ENCODE measurements at regions not wholly inside any gene's neighbourhood (a gene's known extent, or its start where the extent isn't known, plus 50 kb on each side); places are given as distances from the start of the nearest gene placed in this dataset.

DNA sequence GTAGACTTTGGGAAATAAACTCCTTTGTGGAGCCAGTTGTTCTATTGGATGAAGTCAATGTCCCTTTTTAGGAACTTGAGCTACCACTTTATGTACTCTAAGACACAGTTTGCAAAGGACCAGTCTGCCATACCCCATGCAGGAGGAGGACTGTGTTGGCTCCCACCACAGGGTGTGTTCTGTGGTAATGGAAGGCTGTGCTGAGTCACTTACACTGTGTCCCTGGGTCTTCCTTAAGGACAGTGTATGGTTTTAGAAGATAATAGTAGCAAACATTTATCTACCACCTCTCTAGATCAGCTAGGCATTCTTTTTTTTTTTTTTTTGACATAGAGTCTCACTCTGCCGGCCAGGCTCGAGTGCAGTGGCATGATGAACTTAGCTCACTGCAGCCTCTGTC, 184.0 kb upstream of the PGRMC2 start:
- DNase-seq (ENCODE audit: low spot score): no peak
- Mint-ChIP-seq H3K9me3 (peaks cover 7% of the 10 kb centered on the region), H3K27me3 (ENCODE audit: low read depth) (no peaks in the 10 kb centered on the region), H3K4me3 (no peak overlapping the region), H3K36me3 (0 out of 2 replicates have a peak, but pooled peaks cover 5% of the 10 kb centered on the region), H3K4me1 (no peaks in the 10 kb centered on the region), H3K27ac (no peak overlapping the region)
- POLR2A ChIA-PET: no interaction called here
- ATAC-seq: no peak
- TF ChIP-seq, protein P1, sequence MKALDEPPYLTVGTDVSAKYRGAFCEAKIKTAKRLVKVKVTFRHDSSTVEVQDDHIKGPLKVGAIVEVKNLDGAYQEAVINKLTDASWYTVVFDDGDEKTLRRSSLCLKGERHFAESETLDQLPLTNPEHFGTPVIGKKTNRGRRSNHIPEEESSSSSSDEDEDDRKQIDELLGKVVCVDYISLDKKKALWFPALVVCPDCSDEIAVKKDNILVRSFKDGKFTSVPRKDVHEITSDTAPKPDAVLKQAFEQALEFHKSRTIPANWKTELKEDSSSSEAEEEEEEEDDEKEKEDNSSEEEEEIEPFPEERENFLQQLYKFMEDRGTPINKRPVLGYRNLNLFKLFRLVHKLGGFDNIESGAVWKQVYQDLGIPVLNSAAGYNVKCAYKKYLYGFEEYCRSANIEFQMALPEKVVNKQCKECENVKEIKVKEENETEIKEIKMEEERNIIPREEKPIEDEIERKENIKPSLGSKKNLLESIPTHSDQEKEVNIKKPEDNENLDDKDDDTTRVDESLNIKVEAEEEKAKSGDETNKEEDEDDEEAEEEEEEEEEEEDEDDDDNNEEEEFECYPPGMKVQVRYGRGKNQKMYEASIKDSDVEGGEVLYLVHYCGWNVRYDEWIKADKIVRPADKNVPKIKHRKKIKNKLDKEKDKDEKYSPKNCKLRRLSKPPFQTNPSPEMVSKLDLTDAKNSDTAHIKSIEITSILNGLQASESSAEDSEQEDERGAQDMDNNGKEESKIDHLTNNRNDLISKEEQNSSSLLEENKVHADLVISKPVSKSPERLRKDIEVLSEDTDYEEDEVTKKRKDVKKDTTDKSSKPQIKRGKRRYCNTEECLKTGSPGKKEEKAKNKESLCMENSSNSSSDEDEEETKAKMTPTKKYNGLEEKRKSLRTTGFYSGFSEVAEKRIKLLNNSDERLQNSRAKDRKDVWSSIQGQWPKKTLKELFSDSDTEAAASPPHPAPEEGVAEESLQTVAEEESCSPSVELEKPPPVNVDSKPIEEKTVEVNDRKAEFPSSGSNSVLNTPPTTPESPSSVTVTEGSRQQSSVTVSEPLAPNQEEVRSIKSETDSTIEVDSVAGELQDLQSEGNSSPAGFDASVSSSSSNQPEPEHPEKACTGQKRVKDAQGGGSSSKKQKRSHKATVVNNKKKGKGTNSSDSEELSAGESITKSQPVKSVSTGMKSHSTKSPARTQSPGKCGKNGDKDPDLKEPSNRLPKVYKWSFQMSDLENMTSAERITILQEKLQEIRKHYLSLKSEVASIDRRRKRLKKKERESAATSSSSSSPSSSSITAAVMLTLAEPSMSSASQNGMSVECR (CRISPR knock-in tag; IDR thresholded peaks at IDR 0.05; ENCODE audit: borderline replicate concordance): no peak
- no peak for TF ChIP-seq NR3C1 (CRISPR knock-in tag; conservative IDR thresholded peaks at IDR 0.05; ENCODE audit: low read depth)
- no peak for TF ChIP-seq TP53 (CRISPR knock-in tag; IDR thresholded peaks at IDR 0.05)
- no peak for TF ChIP-seq ESRRA (CRISPR knock-in tag; IDR thresholded peaks at IDR 0.05; ENCODE audit: borderline replicate concordance)
- TF ChIP-seq, protein P2, sequence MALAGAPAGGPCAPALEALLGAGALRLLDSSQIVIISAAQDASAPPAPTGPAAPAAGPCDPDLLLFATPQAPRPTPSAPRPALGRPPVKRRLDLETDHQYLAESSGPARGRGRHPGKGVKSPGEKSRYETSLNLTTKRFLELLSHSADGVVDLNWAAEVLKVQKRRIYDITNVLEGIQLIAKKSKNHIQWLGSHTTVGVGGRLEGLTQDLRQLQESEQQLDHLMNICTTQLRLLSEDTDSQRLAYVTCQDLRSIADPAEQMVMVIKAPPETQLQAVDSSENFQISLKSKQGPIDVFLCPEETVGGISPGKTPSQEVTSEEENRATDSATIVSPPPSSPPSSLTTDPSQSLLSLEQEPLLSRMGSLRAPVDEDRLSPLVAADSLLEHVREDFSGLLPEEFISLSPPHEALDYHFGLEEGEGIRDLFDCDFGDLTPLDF (CRISPR knock-in tag; IDR thresholded peaks at IDR 0.05): no peak
- TF ChIP-seq, protein P3, sequence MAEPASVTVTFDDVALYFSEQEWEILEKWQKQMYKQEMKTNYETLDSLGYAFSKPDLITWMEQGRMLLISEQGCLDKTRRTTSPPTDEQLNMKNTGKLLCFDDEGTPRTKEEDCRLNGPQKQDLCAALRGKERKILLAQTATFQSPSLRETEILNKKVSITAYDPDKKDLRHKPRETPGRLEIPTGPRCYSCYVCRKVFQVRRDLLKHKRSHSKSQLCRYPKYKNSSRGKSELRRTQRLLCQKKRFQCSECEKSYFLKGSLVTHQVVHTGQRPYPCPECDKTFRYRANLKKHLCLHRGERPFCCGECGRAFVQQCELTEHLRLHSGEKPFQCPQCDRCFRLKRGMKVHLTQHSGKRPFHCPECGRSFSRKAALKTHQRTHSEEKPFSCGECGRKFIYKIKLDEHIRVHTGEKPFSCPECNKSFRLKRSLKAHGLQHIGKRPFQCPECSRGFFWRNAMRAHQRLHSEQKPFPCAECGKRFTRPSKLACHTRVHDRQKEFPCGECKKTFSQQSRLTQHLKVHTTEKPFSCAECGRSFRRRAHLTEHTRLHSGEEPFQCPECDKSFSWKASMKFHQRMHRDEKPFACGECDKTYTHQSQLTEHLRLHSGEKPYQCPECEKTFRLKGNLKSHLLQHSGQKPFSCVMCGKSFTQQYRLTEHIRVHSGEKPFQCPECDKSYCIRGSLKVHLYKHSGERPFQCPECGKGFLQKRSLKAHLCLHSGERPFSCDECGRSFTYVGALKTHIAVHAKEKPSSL (CRISPR knock-in tag; conservative IDR thresholded peaks at IDR 0.05): no peak
- TF ChIP-seq JAZF1 (CRISPR knock-in tag; IDR thresholded peaks at IDR 0.05): no peak
- TF ChIP-seq, protein P4, sequence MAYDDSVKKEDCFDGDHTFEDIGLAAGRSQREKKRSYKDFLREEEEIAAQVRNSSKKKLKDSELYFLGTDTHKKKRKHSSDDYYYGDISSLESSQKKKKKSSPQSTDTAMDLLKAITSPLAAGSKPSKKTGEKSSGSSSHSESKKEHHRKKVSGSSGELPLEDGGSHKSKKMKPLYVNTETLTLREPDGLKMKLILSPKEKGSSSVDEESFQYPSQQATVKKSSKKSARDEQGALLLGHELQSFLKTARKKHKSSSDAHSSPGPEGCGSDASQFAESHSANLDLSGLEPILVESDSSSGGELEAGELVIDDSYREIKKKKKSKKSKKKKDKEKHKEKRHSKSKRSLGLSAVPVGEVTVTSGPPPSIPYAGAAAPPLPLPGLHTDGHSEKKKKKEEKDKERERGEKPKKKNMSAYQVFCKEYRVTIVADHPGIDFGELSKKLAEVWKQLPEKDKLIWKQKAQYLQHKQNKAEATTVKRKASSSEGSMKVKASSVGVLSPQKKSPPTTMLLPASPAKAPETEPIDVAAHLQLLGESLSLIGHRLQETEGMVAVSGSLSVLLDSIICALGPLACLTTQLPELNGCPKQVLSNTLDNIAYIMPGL (CRISPR knock-in tag; IDR thresholded peaks at IDR 0.05): no peak
- TF ChIP-seq, protein P5, sequence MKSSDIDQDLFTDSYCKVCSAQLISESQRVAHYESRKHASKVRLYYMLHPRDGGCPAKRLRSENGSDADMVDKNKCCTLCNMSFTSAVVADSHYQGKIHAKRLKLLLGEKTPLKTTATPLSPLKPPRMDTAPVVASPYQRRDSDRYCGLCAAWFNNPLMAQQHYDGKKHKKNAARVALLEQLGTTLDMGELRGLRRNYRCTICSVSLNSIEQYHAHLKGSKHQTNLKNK (CRISPR knock-in tag; IDR thresholded peaks at IDR 0.05): no peak
- no peak for TF ChIP-seq JUN (CRISPR knock-in tag; IDR thresholded peaks at IDR 0.05)
- no peak for TF ChIP-seq SMAD3 (CRISPR knock-in tag; IDR thresholded peaks at IDR 0.05; ENCODE audit: borderline replicate concordance)
- TF ChIP-seq ZNF232 (CRISPR knock-in tag; IDR thresholded peaks at IDR 0.05): no peak
- CTCF ChIA-PET: interaction anchor here (0.7 to 1.2 kb wide), 3 partner anchors 17 to 56 kb away, joined by 4 to 5 read pairs (median 4); no protein-coding TSS in a partner anchor

DNA sequence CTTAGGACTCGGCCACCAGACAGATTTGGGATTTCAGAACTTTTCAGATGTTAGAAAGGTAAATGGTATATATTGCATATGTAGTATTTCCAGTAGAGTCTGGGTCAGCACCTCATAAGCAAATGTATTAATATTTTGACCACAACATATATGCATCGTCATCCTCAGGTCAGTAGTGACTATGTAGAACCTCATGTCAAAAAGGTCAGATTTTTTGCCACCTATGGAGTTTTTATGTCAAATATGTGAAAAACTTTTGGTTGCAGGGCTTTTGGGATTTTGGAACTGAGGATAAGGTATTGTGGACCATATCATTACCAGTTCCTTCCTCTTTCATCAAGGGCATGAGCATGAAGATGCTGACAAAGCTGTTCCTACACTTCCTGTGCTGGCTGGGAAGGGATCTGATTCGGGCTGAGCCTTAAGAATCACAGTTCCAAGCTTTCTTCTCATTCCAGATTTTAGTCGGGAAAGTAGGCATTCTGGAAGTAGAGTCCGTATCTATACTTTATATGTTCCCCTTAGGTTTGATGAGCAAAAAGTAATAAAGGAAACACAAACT, 183.0 kb upstream of the PGRMC2 start:
- Mint-ChIP-seq H3K27ac (no peak overlapping the region), H3K4me1 (no peaks in the 10 kb centered on the region), H3K9me3 (peaks cover 5% of the 10 kb centered on the region), H3K4me3 (no peak overlapping the region), H3K36me3 (0 out of 2 replicates have a peak, but pooled peaks cover 3% of the 10 kb centered on the region), H3K27me3 (ENCODE audit: low read depth) (no peaks in the 10 kb centered on the region)
- POLR2A ChIA-PET: no interaction called here
- no peak for ATAC-seq
- no peak for DNase-seq (ENCODE audit: low spot score)
- CTCF ChIA-PET: interaction anchor here (1.2 kb wide), 1 partner anchor 16 kb away, joined by 5 read pairs; no protein-coding TSS in a partner anchor
- TF ChIP-seq SP1 (CRISPR knock-in tag; conservative IDR thresholded peaks at IDR 0.05) (no peak), ZNF121 (CRISPR knock-in tag; IDR thresholded peaks at IDR 0.05) (no peak), TEAD1 (CRISPR knock-in tag; IDR thresholded peaks at IDR 0.05) (no peak)
- TF ChIP-seq, protein P6, sequence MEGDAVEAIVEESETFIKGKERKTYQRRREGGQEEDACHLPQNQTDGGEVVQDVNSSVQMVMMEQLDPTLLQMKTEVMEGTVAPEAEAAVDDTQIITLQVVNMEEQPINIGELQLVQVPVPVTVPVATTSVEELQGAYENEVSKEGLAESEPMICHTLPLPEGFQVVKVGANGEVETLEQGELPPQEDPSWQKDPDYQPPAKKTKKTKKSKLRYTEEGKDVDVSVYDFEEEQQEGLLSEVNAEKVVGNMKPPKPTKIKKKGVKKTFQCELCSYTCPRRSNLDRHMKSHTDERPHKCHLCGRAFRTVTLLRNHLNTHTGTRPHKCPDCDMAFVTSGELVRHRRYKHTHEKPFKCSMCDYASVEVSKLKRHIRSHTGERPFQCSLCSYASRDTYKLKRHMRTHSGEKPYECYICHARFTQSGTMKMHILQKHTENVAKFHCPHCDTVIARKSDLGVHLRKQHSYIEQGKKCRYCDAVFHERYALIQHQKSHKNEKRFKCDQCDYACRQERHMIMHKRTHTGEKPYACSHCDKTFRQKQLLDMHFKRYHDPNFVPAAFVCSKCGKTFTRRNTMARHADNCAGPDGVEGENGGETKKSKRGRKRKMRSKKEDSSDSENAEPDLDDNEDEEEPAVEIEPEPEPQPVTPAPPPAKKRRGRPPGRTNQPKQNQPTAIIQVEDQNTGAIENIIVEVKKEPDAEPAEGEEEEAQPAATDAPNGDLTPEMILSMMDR (IDR thresholded peaks at IDR 0.05): no peak
- TF ChIP-seq, protein P7, sequence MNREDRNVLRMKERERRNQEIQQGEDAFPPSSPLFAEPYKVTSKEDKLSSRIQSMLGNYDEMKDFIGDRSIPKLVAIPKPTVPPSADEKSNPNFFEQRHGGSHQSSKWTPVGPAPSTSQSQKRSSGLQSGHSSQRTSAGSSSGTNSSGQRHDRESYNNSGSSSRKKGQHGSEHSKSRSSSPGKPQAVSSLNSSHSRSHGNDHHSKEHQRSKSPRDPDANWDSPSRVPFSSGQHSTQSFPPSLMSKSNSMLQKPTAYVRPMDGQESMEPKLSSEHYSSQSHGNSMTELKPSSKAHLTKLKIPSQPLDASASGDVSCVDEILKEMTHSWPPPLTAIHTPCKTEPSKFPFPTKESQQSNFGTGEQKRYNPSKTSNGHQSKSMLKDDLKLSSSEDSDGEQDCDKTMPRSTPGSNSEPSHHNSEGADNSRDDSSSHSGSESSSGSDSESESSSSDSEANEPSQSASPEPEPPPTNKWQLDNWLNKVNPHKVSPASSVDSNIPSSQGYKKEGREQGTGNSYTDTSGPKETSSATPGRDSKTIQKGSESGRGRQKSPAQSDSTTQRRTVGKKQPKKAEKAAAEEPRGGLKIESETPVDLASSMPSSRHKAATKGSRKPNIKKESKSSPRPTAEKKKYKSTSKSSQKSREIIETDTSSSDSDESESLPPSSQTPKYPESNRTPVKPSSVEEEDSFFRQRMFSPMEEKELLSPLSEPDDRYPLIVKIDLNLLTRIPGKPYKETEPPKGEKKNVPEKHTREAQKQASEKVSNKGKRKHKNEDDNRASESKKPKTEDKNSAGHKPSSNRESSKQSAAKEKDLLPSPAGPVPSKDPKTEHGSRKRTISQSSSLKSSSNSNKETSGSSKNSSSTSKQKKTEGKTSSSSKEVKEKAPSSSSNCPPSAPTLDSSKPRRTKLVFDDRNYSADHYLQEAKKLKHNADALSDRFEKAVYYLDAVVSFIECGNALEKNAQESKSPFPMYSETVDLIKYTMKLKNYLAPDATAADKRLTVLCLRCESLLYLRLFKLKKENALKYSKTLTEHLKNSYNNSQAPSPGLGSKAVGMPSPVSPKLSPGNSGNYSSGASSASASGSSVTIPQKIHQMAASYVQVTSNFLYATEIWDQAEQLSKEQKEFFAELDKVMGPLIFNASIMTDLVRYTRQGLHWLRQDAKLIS (CRISPR knock-in tag; IDR thresholded peaks at IDR 0.05; ENCODE audit: borderline replicate concordance): no peak
- TF ChIP-seq, protein P8, sequence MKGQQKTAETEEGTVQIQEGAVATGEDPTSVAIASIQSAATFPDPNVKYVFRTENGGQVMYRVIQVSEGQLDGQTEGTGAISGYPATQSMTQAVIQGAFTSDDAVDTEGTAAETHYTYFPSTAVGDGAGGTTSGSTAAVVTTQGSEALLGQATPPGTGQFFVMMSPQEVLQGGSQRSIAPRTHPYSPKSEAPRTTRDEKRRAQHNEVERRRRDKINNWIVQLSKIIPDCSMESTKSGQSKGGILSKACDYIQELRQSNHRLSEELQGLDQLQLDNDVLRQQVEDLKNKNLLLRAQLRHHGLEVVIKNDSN (CRISPR knock-in tag; IDR thresholded peaks at IDR 0.05): no peak
